NCI-H128 (cell line): ENCODE measurements at regions not wholly inside any gene's neighbourhood (a gene's known extent, or its start where the extent isn't known, plus 50 kb on each side); places are given as distances from the start of the nearest gene placed in this dataset.

Experiments
- DNase-seq: peaks from one replicate; lab custom pipeline; 2025; ENCODE audit not compliant: unreplicated experiment; lab: John Stamatoyannopoulos, UW

DNA sequence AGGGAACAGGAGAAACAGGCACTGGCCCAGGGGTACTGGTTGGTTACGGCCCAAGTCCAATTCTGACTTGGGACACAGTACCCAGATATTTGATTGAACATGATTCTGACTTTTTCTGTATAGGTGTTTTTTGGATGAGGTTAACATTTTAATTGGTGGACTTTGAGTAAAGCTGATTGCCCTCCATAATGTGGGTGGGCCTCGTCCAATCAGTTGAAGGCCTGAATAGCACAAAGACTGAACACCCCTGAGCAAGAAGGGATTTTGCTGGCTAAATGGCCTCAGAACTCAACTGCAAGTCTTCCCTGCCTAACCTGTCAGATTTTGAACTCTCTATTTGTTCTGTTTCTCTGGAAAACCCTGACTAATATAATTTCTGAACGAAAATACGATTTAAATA is 222.6 kb downstream of the TEX36 start:
- DNase-seq = no peak

DNA sequence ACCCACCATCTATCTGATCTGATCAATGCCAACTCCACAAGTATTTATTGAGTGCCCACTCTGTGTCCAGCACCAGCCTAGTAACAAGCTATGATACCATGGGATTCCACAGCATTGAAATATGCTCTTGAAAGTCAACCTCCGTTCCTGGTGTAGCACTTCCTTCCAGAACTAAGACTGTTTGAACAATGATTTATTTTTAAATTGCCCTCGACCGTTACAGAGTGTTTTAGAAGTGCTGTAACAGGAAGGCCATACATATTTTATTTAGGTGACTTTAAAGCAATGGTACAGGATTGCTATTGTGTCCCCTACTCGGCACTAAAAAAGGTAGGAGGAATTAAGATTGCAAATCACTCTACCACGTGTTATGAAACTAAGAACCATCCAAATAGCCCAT is 225.6 kb downstream of the TEX36 start:
- DNase-seq = no peak

DNA sequence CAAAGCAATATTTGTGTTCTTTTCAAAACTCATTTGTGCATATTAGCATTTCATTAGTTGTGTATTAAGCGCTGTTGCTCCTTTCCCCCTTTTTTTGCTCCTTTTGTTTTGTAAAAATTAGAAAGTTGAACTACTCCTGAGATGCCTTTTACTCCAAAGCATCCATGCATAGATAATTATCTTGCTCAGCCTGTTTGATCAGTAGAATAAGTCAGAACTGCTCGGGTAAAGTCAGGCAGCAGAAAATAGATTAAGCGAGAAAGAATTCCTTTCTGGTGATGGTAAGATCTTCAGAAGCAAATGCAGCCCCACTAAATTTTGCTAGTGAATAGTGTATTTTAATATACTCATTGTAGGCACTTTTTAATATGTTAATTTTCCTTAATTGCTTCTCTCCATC is 227.1 kb downstream of the TEX36 start:
- no peak for DNase-seq

DNA sequence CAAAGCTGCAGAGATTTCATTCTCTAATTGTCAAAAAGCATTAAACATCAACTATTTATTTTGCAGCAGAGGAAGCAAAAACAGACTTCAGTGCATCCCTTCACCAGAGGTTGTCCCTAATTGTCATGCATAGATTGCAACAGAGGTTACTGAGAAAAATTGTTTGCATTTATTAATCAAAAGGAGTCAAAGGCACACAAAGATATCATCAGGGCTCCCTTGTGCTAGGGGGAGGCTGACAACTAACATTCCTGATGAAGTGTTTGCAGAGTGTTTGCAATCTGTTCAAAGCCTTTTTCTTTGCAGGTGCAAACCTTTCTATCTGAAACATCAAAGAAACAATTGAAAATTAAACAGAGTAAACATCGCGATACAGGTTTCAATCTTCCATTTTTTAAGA is 227.5 kb downstream of the TEX36 start:
- DNase-seq = no peak

DNA sequence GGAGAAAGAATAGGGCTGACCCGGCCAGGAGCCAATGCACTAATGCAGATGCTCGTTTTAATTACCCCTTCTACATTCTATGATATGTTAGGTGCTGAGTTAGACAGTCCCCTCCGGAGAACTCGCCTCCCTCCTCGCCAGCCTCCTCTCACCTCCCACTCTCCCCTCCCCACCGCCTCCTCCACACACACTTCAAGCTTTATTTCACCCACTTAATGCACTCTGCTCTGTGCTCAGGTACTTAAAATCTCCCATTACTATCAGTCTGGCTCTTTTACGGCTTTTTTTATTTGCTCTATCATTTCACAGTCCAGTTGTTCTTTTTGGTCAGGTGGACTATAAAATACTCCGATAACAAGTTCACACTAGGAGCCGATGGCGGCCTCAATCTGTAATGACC is 231.6 kb downstream of the TEX36 start:
- no peak for DNase-seq

DNA sequence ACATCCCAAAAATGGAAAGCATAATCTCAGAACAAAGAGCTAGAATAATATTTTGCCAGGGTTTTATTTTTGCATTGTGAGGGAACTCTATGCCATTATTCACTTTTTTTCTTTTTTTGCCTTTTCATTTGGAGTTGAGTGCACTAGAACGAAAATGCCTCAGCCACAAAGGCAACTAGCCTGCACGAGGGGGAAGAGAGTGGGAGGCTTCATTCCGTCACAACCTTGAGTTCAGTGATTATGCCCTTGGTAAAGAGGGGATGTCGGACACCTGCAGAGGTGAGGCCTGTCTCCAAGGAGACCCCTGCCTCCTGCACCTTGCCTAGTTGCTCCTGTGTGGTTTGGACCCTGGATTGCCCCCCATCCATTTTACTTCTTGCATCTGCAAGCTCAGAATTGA is 232.7 kb downstream of the TEX36 start:
- DNase-seq = no peak

DNA sequence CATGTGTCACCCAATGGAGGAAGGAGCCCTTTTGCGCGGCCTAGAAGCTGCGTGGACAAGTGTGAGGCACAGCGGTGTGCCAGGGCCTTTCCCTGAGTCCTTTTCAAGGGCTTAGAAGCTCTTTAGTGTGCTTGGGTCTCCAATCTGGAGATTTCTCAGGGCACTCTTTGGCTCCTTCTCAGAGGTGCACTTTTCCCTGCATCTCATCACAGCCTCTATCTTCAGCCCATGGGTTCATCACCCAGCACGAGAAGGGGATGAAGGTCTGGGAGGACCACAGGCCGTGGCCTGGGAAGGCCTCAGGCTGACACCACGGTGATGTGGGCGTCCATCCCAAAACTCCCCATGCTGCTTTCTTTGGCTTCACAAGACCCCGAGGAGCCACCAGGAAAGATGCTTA is 233.4 kb downstream of the TEX36 start:
- no peak for DNase-seq

DNA sequence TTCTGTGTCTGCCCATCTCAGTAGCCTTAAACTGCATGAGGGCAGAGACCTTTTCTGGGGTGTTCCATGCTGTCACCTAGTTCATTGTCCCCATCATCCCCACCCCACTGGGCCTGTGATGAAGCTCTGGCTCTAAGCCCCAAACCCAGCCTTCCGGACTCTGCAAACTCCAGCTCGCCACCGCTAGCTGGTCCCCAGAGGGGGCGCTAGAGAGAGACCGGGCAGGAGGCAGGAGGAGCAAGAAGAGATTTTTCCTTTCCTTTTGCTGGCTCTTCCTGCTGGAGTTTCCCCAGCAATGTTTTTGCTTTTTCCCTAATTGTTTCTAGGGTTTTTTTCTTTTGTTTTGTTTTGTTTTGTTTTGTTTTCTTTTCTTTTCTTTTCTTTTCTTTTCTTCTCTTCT is 234.4 kb downstream of the TEX36 start:
- DNase-seq = no peak

DNA sequence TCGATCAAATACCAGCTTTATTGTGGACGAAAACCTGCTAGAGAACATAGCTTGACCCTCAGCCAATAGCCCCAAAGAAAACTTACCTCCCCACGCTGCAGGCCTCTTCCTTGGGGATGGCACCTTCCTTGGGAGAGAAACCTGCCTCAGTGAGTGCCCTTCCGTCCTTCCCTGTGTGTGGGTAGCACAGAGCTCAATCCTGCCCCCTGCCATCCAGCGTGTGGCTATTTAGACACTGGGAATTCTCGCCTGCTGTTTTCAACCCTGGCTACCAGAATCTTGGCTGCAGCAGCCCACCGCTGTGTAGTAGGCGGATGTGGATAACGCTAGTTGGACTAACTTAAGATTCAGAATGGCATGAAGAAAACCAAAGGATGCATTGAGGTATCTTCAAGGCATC is 238.2 kb downstream of the TEX36 start:
- DNase-seq = no peak

DNA sequence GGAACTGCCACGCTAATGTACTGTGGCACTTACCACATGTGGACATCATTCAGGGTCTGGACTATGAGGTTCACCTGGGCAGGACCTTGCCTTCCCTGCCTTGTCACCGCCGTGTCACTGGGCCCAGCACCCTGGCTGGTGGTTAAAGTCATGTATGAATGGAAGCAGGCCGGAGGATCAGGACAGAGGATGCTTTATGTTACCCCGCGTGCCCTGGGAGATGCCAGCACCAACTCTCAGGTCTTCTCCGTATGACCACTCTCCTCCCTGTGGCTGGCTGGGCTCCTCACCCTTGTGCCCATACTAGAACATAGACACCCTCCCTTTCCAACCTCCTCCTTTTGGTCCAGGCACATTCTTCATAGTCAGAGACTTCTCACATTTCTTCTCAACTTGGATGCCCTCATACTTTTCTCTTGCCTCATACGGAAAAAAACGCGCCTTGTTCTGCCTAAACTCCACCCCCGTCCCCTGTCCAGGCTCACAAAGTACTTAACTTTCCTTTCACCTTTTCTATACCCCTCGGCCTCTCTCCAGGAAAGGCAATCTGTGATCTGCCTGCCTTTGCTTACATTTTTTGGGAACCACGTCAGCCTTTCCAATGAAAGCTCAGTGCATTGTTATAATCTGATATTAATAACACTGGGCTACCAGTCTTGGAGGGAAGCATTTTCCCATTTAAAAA is 240.0 kb downstream of the TEX36 start:
- DNase-seq = no peak

DNA sequence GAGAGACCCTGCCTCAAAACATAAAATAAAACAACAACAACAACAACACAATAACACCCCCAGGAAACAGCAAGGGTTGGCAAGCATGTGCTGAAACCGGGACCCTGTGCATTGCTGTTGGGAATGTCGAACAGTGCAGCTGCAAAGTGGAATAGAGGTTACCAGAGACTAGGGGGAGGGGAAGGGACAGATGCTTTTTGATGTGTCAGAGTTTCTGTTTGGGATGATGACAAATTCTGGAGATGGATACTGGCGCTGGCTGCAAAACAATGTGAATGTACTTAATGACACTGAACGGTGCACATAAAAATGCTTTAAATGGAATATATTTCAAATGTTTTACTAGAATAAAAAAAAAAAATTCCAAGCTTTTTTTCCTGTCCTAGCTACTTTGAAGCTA is 241.8 kb downstream of the TEX36 start:
- no peak for DNase-seq

DNA sequence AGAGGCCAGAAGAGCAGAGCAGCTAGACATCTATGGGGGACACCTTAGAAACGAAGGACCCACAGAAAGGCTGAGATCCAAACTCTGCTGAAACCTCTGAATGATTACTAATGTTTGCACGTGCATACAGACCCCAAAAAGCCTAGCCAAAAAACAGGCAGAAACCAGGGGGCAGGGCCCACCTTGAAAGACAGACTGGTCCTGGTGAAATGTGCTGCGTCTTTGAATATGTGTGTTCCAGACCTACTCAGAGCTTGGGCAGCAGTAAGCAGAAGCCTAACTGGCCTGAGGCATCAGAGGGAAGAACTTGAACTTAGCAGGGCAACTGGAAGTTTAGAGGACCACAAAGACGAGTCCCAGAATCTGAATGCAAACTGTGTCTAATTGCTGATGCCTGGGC is 251.8 kb downstream of the TEX36 start:
- DNase-seq = no peak

DNA sequence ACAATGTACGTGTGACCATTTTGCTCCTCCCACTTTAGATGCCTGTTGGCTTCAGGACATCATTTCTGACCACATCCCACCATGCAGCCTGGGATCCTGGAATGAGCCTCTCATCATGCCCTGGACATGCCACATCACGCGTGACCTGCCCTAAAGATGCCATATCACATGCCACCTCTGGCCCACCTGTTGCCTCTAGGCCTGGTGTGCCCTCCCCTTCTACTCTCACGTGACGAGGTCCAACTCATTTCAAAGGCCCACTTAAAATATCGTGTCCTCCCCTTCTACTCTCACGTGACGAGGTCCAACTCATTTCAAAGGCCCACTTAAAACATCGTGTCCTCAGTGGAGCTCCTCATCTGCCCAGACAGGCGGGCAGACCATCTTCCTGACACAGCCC is 254.9 kb downstream of the TEX36 start:
- no peak for DNase-seq

DNA sequence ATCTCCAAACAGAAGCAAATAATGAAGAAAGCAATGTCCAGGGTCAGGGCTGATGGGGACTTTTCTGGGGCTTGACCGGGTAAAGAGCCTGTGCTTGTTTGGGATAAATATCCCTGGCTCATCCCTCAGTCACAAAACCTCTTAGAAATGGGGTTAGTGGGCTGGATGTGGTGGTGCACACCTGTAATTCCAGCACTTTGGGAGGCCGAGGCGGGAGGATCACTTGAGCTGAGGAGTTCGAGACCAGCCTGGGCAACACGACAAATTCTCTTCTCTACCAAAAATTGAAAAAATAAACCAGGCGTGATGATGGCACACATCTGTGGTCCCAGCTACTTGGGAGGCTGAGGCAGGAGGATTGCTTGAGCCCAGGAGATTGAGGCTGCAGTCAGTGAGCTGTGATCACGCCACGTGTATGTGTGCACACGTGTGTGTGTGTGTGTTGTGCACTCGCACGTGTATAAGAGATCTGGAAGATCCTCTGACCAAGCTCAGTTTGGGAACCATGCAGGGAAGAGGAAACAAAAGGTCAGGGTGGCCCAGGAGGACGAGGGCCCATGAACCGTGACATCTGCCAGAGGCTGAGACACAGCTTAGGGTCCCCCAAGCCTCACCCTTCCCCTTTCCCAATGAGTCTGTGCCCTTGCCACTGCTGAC is 258.6 kb downstream of the TEX36 start:
- DNase-seq = no peak

DNA sequence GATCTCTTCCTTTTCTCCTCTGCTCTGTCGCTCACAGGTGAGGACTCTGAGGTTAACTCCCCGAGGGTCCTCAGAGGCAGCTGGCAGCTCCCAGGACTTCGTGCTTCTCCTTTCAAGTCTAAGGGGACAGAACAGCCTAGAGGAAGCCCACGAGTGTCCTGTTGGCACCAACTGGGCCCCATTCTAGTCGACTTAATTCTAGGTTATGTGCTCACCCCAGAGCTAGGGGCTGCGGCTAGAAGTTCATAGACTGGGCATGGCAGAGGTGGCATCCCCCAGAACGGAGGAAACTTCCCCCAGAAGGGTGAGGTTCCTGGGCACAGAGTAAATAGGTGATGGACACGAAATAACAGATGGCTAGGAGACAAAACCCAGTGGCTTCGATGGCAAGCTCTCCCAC is 259.4 kb downstream of the TEX36 start:
- no peak for DNase-seq

DNA sequence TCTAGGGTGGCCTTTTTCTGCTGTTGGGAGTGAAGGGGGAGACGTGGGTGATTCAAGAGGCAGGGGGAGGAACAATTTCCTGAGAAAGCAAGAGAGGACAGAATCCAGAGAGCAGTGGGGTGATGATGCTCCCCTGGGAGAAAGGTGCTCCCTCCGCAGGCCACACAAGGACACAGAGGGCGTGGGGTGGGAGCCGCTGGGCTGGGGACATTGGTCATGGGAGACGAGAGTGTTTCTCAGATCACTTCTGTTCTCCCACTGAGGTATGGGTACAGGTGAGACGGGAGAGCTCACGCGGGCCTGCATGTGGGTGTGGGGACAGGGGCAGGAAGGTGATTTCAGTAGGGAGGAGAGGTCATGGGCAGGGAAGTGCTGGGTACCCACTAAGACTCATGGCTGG is 259.5 kb upstream of the CTBP2 start:
- no peak for DNase-seq

DNA sequence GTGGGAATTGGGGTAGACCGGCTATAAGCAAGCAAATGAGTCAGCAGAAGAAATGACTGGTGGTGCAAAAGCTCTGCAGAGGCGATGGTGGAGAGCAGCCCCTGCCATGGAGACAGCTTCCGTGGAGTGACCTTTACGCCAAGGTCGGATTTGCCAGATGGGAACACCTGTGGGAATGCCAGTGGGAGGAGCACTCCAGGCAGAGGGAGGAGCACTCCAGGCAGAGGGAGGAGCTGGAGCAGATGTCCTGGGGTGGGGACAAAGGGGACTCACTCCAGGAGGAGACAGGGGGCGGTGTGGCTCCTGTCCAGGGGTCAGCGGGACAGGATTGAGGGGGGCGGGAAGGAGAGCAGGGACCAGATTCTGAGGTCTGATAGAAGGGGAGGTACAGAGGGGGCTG is 258.8 kb upstream of the CTBP2 start:
- DNase-seq = no peak

DNA sequence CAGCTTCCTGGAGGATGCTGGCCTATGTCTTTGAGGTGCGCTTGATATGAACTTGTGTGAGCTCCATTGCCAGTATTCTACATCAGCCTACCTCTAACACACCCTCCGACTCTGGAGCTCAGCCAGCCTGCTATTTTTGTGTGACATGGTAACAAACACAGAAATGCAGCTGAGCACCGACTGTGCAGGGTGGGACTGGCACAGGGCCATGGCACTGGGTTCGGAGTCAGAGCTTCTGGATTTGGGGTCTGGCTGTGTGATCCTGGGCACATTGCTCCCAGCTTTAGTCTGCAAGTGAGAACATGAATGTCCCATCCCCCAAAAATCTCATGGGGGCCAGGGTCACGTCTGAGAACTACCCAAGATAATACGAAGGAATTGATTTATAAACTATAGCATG is 257.2 kb upstream of the CTBP2 start:
- DNase-seq = no peak

DNA sequence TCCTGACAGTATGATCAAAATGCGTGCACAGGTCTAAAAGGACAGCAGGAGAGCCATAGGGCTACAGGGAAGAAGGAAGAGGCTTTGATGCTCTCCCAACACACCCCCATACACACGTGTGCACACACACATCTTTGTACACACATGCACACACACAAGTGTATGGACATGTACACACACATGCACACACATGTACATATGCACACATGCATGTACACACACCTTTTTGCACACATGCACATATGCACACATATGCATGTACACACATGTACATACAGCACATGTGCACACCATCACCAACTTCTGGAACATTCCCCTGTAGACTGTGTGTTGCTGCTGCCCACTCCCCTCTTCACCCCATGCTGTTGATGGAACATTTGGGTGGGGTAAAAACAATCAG is 255.6 kb upstream of the CTBP2 start:
- no peak for DNase-seq

DNA sequence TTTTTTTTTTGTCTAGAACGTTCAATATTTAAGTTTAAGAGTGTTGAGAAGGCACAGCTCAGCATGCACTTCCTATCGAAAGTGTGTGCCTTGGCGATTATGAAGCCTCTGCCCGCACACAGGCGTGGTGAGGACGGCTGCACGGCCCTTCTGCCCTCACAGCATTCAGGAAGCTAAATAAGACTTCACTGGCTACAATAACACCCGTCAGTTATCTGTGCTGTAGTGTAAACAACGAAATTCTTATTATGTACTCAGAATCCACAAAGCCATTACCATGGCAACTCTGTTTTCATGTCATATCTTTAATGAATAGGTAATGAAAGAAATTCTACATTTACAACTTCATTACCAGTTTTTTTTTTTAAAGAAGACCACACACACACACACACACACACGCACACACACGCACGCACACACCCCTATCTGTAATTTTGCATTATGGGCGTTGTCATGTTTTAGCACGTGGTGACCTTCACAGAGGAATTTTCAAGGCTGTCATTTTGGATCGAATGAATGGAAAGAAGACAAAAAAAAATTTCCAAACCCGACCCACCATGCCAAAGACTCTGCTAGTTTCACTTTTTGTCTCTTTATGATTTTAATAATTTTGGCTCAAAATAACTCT is 254.8 kb upstream of the CTBP2 start:
- DNase-seq = no peak

DNA sequence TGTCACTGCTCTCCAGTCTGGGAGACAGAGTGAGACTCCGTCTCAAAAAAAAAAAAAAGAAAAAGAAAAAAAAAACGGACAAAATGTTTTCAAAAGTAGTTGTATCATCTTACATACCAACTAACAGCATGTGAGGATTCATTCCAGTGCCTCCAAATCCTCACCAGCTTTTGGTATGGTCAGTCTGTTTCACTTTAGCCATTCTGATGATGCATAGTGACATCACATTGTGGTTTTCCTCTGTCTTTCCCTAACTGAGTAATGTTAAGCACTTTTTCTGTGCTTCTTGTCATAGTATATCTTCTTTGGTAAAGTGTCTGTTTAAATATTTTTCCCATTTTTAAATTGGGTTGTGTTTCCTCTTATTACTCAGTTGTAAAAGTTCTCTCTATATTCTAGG is 251.4 kb upstream of the CTBP2 start:
- no peak for DNase-seq

DNA sequence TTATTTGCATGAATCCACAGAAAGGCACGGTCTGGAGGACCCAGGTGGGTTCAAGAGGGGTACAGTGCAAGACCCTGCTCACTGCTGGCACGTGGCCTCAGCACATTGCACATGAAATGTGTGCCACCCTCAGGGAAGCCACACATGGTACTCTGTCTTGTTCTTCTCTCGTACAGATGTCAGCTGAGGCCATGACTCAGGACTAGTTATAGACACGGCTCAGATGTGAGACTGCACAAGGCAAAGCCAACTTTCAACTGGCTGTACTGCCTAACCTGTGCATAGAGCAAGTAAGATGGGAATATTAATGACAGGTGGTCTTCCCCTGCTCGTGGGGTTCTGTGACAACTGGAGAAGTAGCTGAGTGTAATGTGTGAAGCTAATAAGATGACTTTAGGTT is 249.4 kb upstream of the CTBP2 start:
- no peak for DNase-seq

DNA sequence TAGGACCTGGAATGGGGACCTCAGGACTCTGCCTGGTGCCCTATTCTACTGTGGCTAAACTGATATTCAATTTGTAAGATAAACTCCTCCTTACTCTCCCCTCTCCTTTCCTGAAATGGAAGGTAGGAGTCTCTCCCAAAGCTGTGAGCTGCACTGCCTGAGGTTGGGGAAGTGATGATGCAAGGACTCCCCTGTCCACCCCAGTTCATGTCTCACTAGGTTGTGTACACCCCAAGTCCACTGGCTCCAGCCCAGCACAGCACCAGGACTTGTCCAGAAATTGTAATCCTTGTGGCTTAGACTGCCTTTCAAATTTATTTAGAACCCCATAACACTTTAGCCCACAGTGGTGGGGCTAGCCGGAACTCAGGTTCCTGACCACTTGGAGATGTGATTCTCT is 247.2 kb upstream of the CTBP2 start:
- no peak for DNase-seq
